HepG2 (cell line): ENCODE measurements at regions not wholly inside any gene's neighbourhood (a gene's known extent, or its start where the extent isn't known, plus 50 kb on each side); places are given as distances from the start of the nearest gene placed in this dataset.
A peak's percentile ranks its signal among the peaks of the same experiment; 100 is the strongest.

Experiments used
- ATAC-seq: fragments of 200-7000 bp; cut with Tn5 transposase; 3 replicates; pipeline ENCODE4 v1.9.1; 2020; ENCODE audit warnings: mild to moderate bottlenecking, moderate library complexity
- BruUV-seq: library from RNA; stranded (reverse); fragments of 400-500 nt; replicated peaks from 2 replicates; lab custom pipeline; 2021; lab: Mats Ljungman, UMichigan
- CTCF ChIA-PET: fragments of 300-600 bp; formaldehyde crosslinking; extraction: SDS; loops from one replicate; lab custom pipeline; 2021; ENCODE audit warnings: low total read pairs, inconsistent platforms, low intra/inter-chr PET ratio; lab: Yijun Ruan, JAX
- POLR2A ChIA-PET: fragments of 350-600 bp; sonication (Branson Sonifier 250); formaldehyde crosslinking; loops from one replicate; lab custom pipeline; 2020; ENCODE audit warnings: antibody characterized with exemption, inconsistent platforms; lab: Yijun Ruan, JAX
- DNase-seq: peaks from one replicate; pipeline ENCODE4 v3.0.0-alpha.2; 2015; ENCODE audit warnings: low spot score
- FAIRE-seq: peaks from 3 replicates; lab custom pipeline; 2011; peaks lifted over from hg19 to GRCh38; lab: Jason Lieb, UNC
- H2AFZ ChIP-seq: one replicate; pipeline ENCODE4 v1.6.1; 2011; ENCODE audit warnings: low read length, inconsistent platforms
- H3K27ac ChIP-seq: fragments of 300-600 bp; 3 replicates; pipeline ENCODE4 v1.8.0; 2011; ENCODE audit warnings: mixed run types, mild to moderate bottlenecking, mixed read lengths, low read length, inconsistent platforms; ENCODE audit not compliant: insufficient read depth; ENCODE audit errors: extremely low read length
- H3K27me3 ChIP-seq, 2 experiments: fragments of 200-600 bp in 1 of 2; 2 replicates in 1 of 2; 3 replicates in 1 of 2; pipeline versions ENCODE4 v1.6.0 to v1.8.0; 2011; ENCODE audit warnings: low read length in 2 of 2, mild to moderate bottlenecking in 2 of 2, moderate library complexity in 2 of 2, inconsistent platforms in 1 of 2; ENCODE audit not compliant: insufficient read depth in 2 of 2, control insufficient read depth in 1 of 2
- H3K36me3 ChIP-seq, 2 experiments: fragments of 200-600 bp in 1 of 2; replicated peaks in 1 of 2; 2 replicates in 1 of 2; 3 replicates in 1 of 2; pipeline versions ENCODE4 v1.5.1 to v1.8.0; 2011; ENCODE audit warnings: low read length in 2 of 2, inconsistent platforms in 1 of 2; ENCODE audit not compliant: insufficient read depth in 2 of 2, control insufficient read depth in 1 of 2
- H3K4me1 ChIP-seq: 2 replicates; pipeline ENCODE4 v1.5.1; 2012; ENCODE audit warnings: low read length, inconsistent platforms; ENCODE audit not compliant: insufficient read depth
- H3K4me2 ChIP-seq: 2 replicates; pipeline ENCODE4 v1.6.0; 2011; ENCODE audit warnings: low read depth, low read length, inconsistent platforms
- H3K4me3 ChIP-seq, 3 experiments: fragments of 200-600 bp in 1 of 3; sonication (generic), shearing (Covaris generic) in 1 of 3; replicated peaks in 1 of 3; 2 replicates each; pipeline ENCODE4 v1.5.1; 2011 to 2016; ENCODE audit warnings: low read length in 3 of 3, inconsistent platforms in 2 of 3, low read depth in 2 of 3, mild to moderate bottlenecking in 2 of 3, control low read depth in 1 of 3, mixed read lengths in 1 of 3; ENCODE audit not compliant: insufficient read depth in 1 of 3
- H3K79me2 ChIP-seq: one replicate; pipeline ENCODE4 v1.6.1; 2011; ENCODE audit warnings: low read length, inconsistent platforms; ENCODE audit not compliant: insufficient read depth
- H3K9ac ChIP-seq: 2 replicates; pipeline ENCODE4 v1.6.0; 2011; ENCODE audit warnings: mild to moderate bottlenecking, low read depth, low read length, inconsistent platforms; ENCODE audit not compliant: insufficient read depth
- H3K9me3 ChIP-seq: 2 replicates; pipeline ENCODE4 v1.5.1; 2012; ENCODE audit warnings: mild to moderate bottlenecking, low read length
- H4K20me1 ChIP-seq: 2 replicates; pipeline ENCODE4 v1.6.0; 2011; ENCODE audit warnings: inconsistent platforms, mild to moderate bottlenecking, low read length, moderate library complexity; ENCODE audit not compliant: insufficient read depth
- E2F5 ChIP-seq: sonication (generic); formaldehyde crosslinking; conservative IDR thresholded peaks from 2 replicates; pipeline ENCODE4 v1.4.0; 2020; ENCODE audit warnings: missing genetic modification reagents
- GMEB1 ChIP-seq: sonication (generic); formaldehyde crosslinking; IDR thresholded peaks from 2 replicates; pipeline ENCODE4 v1.5.1; 2020; ENCODE audit warnings: missing genetic modification reagents, mild to moderate bottlenecking, borderline replicate concordance
- HNF1A ChIP-seq, 2 experiments: sonication (generic) in 1 of 2; formaldehyde crosslinking in 1 of 2; IDR thresholded peaks; 2 replicates each; pipeline versions ENCODE4 v1.4.0 to v1.6.1; 2016 to 2020; ENCODE audit warnings: borderline replicate concordance in 1 of 2, low read depth in 1 of 2, mild to moderate bottlenecking in 1 of 2, missing genetic modification reagents in 1 of 2
- MTF1 ChIP-seq: sonication (generic); formaldehyde crosslinking; IDR thresholded peaks from 2 replicates; pipeline ENCODE4 v1.5.0; 2020; ENCODE audit warnings: missing genetic modification reagents
- PCBP2 ChIP-seq: fragments of 200-400 bp; formaldehyde crosslinking; optimal IDR thresholded peaks from 2 replicates; pipeline ENCODE3; 2018; ENCODE audit warnings: low read length, low read depth; ENCODE audit not compliant: poor library complexity, severe bottlenecking
- RXRA ChIP-seq: sonication (generic); formaldehyde crosslinking; IDR thresholded peaks from 2 replicates; pipeline ENCODE4 v1.5.1; 2020; ENCODE audit warnings: missing genetic modification reagents
- ZNF414 ChIP-seq: sonication (generic); formaldehyde crosslinking; IDR thresholded peaks from 2 replicates; pipeline ENCODE4 v1.5.0; 2020; ENCODE audit warnings: missing genetic modification reagents
- ZNF577 ChIP-seq: sonication (generic); formaldehyde crosslinking; IDR thresholded peaks from 2 replicates; pipeline ENCODE4 v1.4.0; 2020; ENCODE audit warnings: mild to moderate bottlenecking, low read depth, missing genetic modification reagents, borderline replicate concordance
- WGBS: methylation state at CpG from one replicate; pipeline ENCODE4 v1.1.6; 2017; ENCODE audit warnings: low lambda C conversion rate; 5-methylcytosine and 5-hydroxymethylcytosine counted together
- in situ Hi-C: cut with HindIII; loops from 2 replicates; pipeline ENCODE4 v1.10.0; 2017; ENCODE audit warnings: low pct_unique_long_range_greater_than_20kb; ENCODE audit not compliant: extremely low pct_ligation_motif_present
- intact Hi-C: fragments of 100-400 bp; cut with micrococcal nuclease; formaldehyde crosslinking; loops from one replicate; pipeline ENCODE4 v1.10.0; 2022; ENCODE audit not compliant: unreplicated experiment

- TF ChIP-seq GMEB1 (CRISPR knock-in tag) (no peak), RXRA (no peak; the same call in 1 of the 2 replicates), ZNF414 (no peak), HNF1A (IDR thresholded peaks at IDR 0.05; ENCODE audit: low read depth) (peak; percentile 57), HNF1A (CRISPR knock-in tag; IDR thresholded peaks at IDR 0.05; ENCODE audit: borderline replicate concordance) (peak; percentile 47; the same call in 1 of the 2 replicates)
Observed at GRCh38 chrY:16101815-16102214, 1577.5 kb downstream of the NLGN4Y start (continued).

- H3K9ac ChIP-seq = no peak overlapping the region
- H4K20me1 ChIP-seq = no peaks in the 10 kb centered on the region
- ATAC-seq = no peak
- ChIA-PET POLR2A (no interaction called here), CTCF (no interaction called here)
- H3K79me2 ChIP-seq = no peaks in the 10 kb centered on the region
- no peak for DNase-seq
- no peak overlapping the region for H3K4me3 ChIP-seq
- no TSS peak for BruUV-seq
- in situ Hi-C loops (no loop called here), intact Hi-C loops (no loop called here)
- WGBS = 60% methylated on average over 3 of the region's 3 CpGs
- no peaks in the 10 kb centered on the region; the same call in 1 of the 2 replicates for H3K9me3 ChIP-seq
- FAIRE-seq = no peak
- H3K27ac ChIP-seq = no peak overlapping the region
- TF ChIP-seq MTF1 (CRISPR knock-in tag) (no peak), ZNF577 (CRISPR knock-in tag) (no peak), E2F5 (CRISPR knock-in tag) (no peak), PCBP2 (no peak)
- peaks cover 20% of the 10 kb centered on the region for H3K4me1 ChIP-seq
- H3K27me3 ChIP-seq = no peaks in the 10 kb centered on the region
- H2AFZ ChIP-seq = no peak overlapping the region
- H3K4me2 ChIP-seq = no peak overlapping the region
- H3K36me3 ChIP-seq = no peaks in the 10 kb centered on the region
Observed at GRCh38 chrY:16106613-16107012, 1582.3 kb downstream of the NLGN4Y start.
